Body of pancreas (tissue), 4 donors: ENCODE measurements at regions not wholly inside any gene's neighbourhood (a gene's known extent, or its start where the extent isn't known, plus 50 kb on each side); places are given as distances from the start of the nearest gene placed in this dataset.

Source experiments
- ATAC-seq: fragments of 150-250 bp; one replicate; pipeline ENCODE4 v1.9.1; 2016
- DNase-seq, 4 donors: peaks; one replicate each; pipeline ENCODE4 v3.0.0-alpha.2; 2019
- H3K27ac ChIP-seq, 4 donors: fragments of 200-600 bp; sonication (generic); 1 replicate in 3 of 4; 2 replicates in 1 of 4; pipeline versions ENCODE4 v1.5.1 to v1.6.1; 2016 to 2019; ENCODE audit warnings: mild to moderate bottlenecking in 1 of 4, mixed read lengths in 1 of 4, moderate library complexity in 1 of 4
- H3K27me3 ChIP-seq, 2 donors: fragments of 200-600 bp; sonication (generic); one replicate each; pipeline ENCODE4 v1.6.0; 2016; ENCODE audit warnings: mild to moderate bottlenecking in 1 of 2
- H3K36me3 ChIP-seq, 2 donors: fragments of 200-600 bp; sonication (generic); replicated peaks in 1 of 2; 2 replicates each; pipeline ENCODE4 v1.5.1; 2016; ENCODE audit warnings: low read depth in 2 of 2; ENCODE audit not compliant: insufficient read depth in 1 of 2
- H3K4me1 ChIP-seq: fragments of 200-600 bp; sonication (generic); one replicate; pipeline ENCODE4 v1.6.0; 2016
- H3K4me3 ChIP-seq, 2 donors: fragments of 200-600 bp; sonication (generic); 1 replicate in 1 of 2; 2 replicates in 1 of 2; pipeline ENCODE4 v1.5.1; 2016 to 2019
- H3K9me3 ChIP-seq, 3 donors: fragments of 200-600 bp; sonication (generic); 1 replicate in 2 of 3; 2 replicates in 1 of 3; pipeline ENCODE4 v1.5.1; 2016
- CTCF ChIP-seq, 7 experiments: fragments of 450-650 bp in 4 of 7; fragments of 200-600 bp in 3 of 7; sonication (generic) in 3 of 7; IDR thresholded peaks; one replicate each; pipeline ENCODE4 v1.5.1; 2016 to 2019; ENCODE audit warnings: antibody characterized with exemption in 7 of 7
- POLR2A ChIP-seq, 3 donors: fragments of 450-650 bp; IDR thresholded peaks; one replicate each; pipeline ENCODE4 v1.6.1; 2016; ENCODE audit warnings: antibody characterized with exemption in 3 of 3, mild to moderate bottlenecking in 2 of 3
- WGBS, 2 donors: methylation state at CpG; one replicate each; pipeline ENCODE4 v1.1.5; 2017; 5-methylcytosine and 5-hydroxymethylcytosine counted together
- intact Hi-C: fragments of 100-400 bp; cut with DNase I; formaldehyde crosslinking; loops from one replicate; pipeline ENCODE4 v1.15.1; 2023

- H3K4me3 ChIP-seq = no peak overlapping the region
- no peaks in the 10 kb centered on the region for H3K4me1 ChIP-seq
- intact Hi-C loops = no loop called here
- no peaks in the 10 kb centered on the region for H3K9me3 ChIP-seq
- no peaks in the 10 kb centered on the region for H3K27me3 ChIP-seq
- ATAC-seq (no peak), DNase-seq (no peak)
- TF ChIP-seq POLR2A (IDR thresholded peaks at IDR 0.05) = no peak
- TF ChIP-seq CTCF (IDR thresholded peaks at IDR 0.05) = no peak
- no peak overlapping the region for H3K27ac ChIP-seq
- H3K36me3 ChIP-seq = no peaks in the 10 kb centered on the region
Measured at GRCh38 chr6:137688230-137688971, 178.7 kb upstream of the TNFAIP3 start.

GRCh38 chr6:137689377-137689776, 177.7 kb upstream of the TNFAIP3 start:
- ATAC-seq (no peak), DNase-seq (no peak)
- H3K9me3 ChIP-seq = no peaks in the 10 kb centered on the region
- TF ChIP-seq POLR2A (IDR thresholded peaks at IDR 0.05) (no peak), CTCF (IDR thresholded peaks at IDR 0.05) (no peak)
- H3K36me3 ChIP-seq = no peaks in the 10 kb centered on the region
- no peak overlapping the region for H3K4me3 ChIP-seq
- H3K4me1 ChIP-seq = peaks cover 9% of the 10 kb centered on the region
- 69 to 72% methylated on average over 4 of the region's 4 CpGs for WGBS, 2 donors
- H3K27me3 ChIP-seq = no peaks in the 10 kb centered on the region
- H3K27ac ChIP-seq = no peak overlapping the region
- intact Hi-C loops = no loop called here

- Histone ChIP-seq H3K27me3 (no peaks in the 10 kb centered on the region), H3K27ac (no peak overlapping the region), H3K36me3 (no peaks in the 10 kb centered on the region), H3K4me1 (peaks cover 9% of the 10 kb centered on the region), H3K9me3 (no peaks in the 10 kb centered on the region), H3K4me3 (no peak overlapping the region)
- intact Hi-C loops = no loop called here
- DNase-seq (no peak), ATAC-seq (no peak)
- TF ChIP-seq POLR2A (IDR thresholded peaks at IDR 0.05) (no peak), CTCF (IDR thresholded peaks at IDR 0.05) (no peak)
Measured at GRCh38 chr6:137690034-137690433, 177.0 kb upstream of the TNFAIP3 start.

GRCh38 chr6:137690721-137691120, 176.3 kb upstream of the TNFAIP3 start:
- H3K27ac ChIP-seq = no peak overlapping the region
- WGBS, 2 donors = 96% methylated on average over 1 of the region's 1 CpG
- TF ChIP-seq POLR2A (IDR thresholded peaks at IDR 0.05) (no peak), CTCF (IDR thresholded peaks at IDR 0.05) (no peak)
- H3K4me1 ChIP-seq = peaks cover 9% of the 10 kb centered on the region
- ATAC-seq (no peak), DNase-seq (no peak)
- H3K27me3 ChIP-seq = no peaks in the 10 kb centered on the region
- intact Hi-C loops = no loop called here
- H3K9me3 ChIP-seq = no peaks in the 10 kb centered on the region
- H3K36me3 ChIP-seq = no peaks in the 10 kb centered on the region
- H3K4me3 ChIP-seq = no peak overlapping the region

GRCh38 chr6:137692308-137692707, 174.8 kb upstream of the TNFAIP3 start:
- WGBS, 2 donors = 60 to 73% methylated on average over 2 to 3 of the region's 3 CpGs
- Histone ChIP-seq H3K27me3 (no peaks in the 10 kb centered on the region), H3K27ac (no peak overlapping the region), H3K36me3 (no peaks in the 10 kb centered on the region), H3K4me1 (peaks cover 21% of the 10 kb centered on the region), H3K9me3 (no peaks in the 10 kb centered on the region), H3K4me3 (no peak overlapping the region)
- ATAC-seq (no peak), DNase-seq (no peak)
- intact Hi-C loops = no loop called here
- TF ChIP-seq CTCF (IDR thresholded peaks at IDR 0.05) (no peak), POLR2A (IDR thresholded peaks at IDR 0.05) (no peak)
